ENCODE measurements at regions not wholly inside any gene's neighbourhood (a gene's known extent, or its start where the extent isn't known, plus 50 kb on each side); places are given as distances from the start of the nearest gene placed in this dataset.

DNA sequence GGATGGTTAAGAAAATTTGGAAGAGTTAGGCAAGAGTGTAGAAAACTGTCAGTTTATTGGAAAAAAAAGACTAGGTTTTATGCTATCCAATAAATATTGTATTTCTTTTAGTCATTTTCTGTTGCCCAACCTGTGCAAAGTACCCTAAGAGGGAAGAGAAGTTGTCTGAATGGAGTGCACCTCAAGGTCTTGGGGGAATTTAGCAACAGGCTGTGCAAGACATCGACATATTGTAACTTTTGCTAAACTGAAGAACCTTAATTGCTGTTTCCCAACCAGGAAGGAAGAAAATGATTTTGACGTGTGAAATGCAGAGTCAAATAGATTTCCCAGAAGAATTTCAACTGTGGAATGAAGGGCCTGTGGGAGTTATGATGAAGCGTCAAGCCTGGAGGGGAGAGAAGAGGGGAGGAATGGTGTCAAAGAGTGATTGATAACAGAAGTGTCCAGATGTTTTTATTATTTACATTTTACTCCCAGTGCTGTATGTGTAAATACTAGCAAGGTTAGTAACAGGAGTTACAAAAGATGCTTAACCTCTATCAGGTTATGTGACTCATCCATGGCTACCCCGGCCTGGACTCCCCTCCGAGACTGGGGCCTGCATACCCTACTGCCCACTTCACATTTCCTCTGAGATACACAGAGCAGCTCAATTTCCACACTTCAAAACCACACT, 246.8 kb downstream of the MYLK4 start:
- no peak for TF ChIP-seq POLR2A (IDR thresholded peaks at IDR 0.05; ENCODE audit: borderline replicate concordance, extremely low read depth, insufficient read depth, insufficient read length)
- TF ChIP-seq, protein P1, sequence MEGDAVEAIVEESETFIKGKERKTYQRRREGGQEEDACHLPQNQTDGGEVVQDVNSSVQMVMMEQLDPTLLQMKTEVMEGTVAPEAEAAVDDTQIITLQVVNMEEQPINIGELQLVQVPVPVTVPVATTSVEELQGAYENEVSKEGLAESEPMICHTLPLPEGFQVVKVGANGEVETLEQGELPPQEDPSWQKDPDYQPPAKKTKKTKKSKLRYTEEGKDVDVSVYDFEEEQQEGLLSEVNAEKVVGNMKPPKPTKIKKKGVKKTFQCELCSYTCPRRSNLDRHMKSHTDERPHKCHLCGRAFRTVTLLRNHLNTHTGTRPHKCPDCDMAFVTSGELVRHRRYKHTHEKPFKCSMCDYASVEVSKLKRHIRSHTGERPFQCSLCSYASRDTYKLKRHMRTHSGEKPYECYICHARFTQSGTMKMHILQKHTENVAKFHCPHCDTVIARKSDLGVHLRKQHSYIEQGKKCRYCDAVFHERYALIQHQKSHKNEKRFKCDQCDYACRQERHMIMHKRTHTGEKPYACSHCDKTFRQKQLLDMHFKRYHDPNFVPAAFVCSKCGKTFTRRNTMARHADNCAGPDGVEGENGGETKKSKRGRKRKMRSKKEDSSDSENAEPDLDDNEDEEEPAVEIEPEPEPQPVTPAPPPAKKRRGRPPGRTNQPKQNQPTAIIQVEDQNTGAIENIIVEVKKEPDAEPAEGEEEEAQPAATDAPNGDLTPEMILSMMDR (IDR thresholded peaks at IDR 0.05 in 2 of 3, conservative IDR thresholded peaks at IDR 0.05 in 1 of 3; ENCODE audit: borderline replicate concordance in 1 of 3, insufficient read depth in 1 of 3, low read depth in 2 of 3, low read length in 2 of 3), result no peak
- TF ChIP-seq EZH2 (IDR thresholded peaks at IDR 0.05), result no peak
- TF ChIP-seq, protein P2, sequence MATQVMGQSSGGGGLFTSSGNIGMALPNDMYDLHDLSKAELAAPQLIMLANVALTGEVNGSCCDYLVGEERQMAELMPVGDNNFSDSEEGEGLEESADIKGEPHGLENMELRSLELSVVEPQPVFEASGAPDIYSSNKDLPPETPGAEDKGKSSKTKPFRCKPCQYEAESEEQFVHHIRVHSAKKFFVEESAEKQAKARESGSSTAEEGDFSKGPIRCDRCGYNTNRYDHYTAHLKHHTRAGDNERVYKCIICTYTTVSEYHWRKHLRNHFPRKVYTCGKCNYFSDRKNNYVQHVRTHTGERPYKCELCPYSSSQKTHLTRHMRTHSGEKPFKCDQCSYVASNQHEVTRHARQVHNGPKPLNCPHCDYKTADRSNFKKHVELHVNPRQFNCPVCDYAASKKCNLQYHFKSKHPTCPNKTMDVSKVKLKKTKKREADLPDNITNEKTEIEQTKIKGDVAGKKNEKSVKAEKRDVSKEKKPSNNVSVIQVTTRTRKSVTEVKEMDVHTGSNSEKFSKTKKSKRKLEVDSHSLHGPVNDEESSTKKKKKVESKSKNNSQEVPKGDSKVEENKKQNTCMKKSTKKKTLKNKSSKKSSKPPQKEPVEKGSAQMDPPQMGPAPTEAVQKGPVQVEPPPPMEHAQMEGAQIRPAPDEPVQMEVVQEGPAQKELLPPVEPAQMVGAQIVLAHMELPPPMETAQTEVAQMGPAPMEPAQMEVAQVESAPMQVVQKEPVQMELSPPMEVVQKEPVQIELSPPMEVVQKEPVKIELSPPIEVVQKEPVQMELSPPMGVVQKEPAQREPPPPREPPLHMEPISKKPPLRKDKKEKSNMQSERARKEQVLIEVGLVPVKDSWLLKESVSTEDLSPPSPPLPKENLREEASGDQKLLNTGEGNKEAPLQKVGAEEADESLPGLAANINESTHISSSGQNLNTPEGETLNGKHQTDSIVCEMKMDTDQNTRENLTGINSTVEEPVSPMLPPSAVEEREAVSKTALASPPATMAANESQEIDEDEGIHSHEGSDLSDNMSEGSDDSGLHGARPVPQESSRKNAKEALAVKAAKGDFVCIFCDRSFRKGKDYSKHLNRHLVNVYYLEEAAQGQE (IDR thresholded peaks at IDR 0.05; ENCODE audit: low read depth), result no peak
- no peak for TF ChIP-seq CEBPB (IDR thresholded peaks at IDR 0.05; ENCODE audit: low read depth)
- TF ChIP-seq RAD21 (IDR thresholded peaks at IDR 0.05; ENCODE audit: low read depth), result no peak
- TF ChIP-seq, protein P3, sequence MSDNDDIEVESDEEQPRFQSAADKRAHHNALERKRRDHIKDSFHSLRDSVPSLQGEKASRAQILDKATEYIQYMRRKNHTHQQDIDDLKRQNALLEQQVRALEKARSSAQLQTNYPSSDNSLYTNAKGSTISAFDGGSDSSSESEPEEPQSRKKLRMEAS (IDR thresholded peaks at IDR 0.05), result no peak
- TF ChIP-seq ZNF274 (IDR thresholded peaks at IDR 0.05; ENCODE audit: low read depth, low read length), result no peak
- no peak for TF ChIP-seq SP1 (IDR thresholded peaks at IDR 0.05; ENCODE audit: low read depth)
- no peak for TF ChIP-seq SRF (IDR thresholded peaks at IDR 0.05; ENCODE audit: low read depth)
- TF ChIP-seq CBX3 (IDR thresholded peaks at IDR 0.05; ENCODE audit: low read depth), result no peak
- TF ChIP-seq POLR2AphosphoS5 (IDR thresholded peaks at IDR 0.05; ENCODE audit: low read depth, low read length), result no peak
- no peak for TF ChIP-seq FOSL1 (IDR thresholded peaks at IDR 0.05; ENCODE audit: low read depth)
- no peak for TF ChIP-seq ZFX (IDR thresholded peaks at IDR 0.05)

All from HCT116 (cell line).